HG03139 (cell line): ENCODE measurements at regions not wholly inside any gene's neighbourhood (a gene's known extent, or its start where the extent isn't known, plus 50 kb on each side); places are given as distances from the start of the nearest gene placed in this dataset.

Experiments used
- ATAC-seq: cut with Tn5 transposase; IDR thresholded peaks from one replicate; pipeline ENCODE4 v1.9.1; 2021; ENCODE audit not compliant: unreplicated experiment

GRCh38 chr3:34008836-34009809 is 210.7 kb downstream of the PDCD6IP start:
- ATAC-seq: no peak

GRCh38 chr3:34011171-34012101 is 213.0 kb downstream of the PDCD6IP start:
- no peak for ATAC-seq

GRCh38 chr3:34012102-34012461 is 213.7 kb downstream of the PDCD6IP start:
- no peak for ATAC-seq

- ATAC-seq: no peak
These were observed 215.6 kb downstream of the PDCD6IP start for GRCh38 chr3:34013818-34014570.

- no peak for ATAC-seq
These were observed 217.0 kb downstream of the PDCD6IP start for GRCh38 chr3:34015204-34016142.

- ATAC-seq: peak; percentile 40
These were observed 218.6 kb downstream of the PDCD6IP start for GRCh38 chr3:34016925-34017587.

- no peak for ATAC-seq
These were observed 219.3 kb downstream of the PDCD6IP start for GRCh38 chr3:34017757-34018156.

GRCh38 chr3:34019158-34019557 is 220.7 kb downstream of the PDCD6IP start:
- no peak for ATAC-seq

- no peak for ATAC-seq
These were observed 221.7 kb downstream of the PDCD6IP start for GRCh38 chr3:34020170-34020569.

GRCh38 chr3:34020726-34021680 is 222.6 kb downstream of the PDCD6IP start:
- ATAC-seq: no peak

GRCh38 chr3:34022147-34022546 is 223.7 kb downstream of the PDCD6IP start:
- ATAC-seq: no peak

- no peak for ATAC-seq
These were observed 226.2 kb downstream of the PDCD6IP start for GRCh38 chr3:34024447-34025240.

- ATAC-seq: no peak
These were observed 235.4 kb downstream of the PDCD6IP start for GRCh38 chr3:34033839-34034238.

GRCh38 chr3:34034840-34035239 is 236.4 kb downstream of the PDCD6IP start:
- ATAC-seq: no peak

GRCh38 chr3:34035775-34036174 is 237.3 kb downstream of the PDCD6IP start:
- no peak for ATAC-seq

- no peak for ATAC-seq
These were observed 238.8 kb downstream of the PDCD6IP start for GRCh38 chr3:34037260-34037659.

- no peak for ATAC-seq
These were observed 239.7 kb downstream of the PDCD6IP start for GRCh38 chr3:34038131-34038530.
